Astrocyte of the hippocampus (primary cell): ENCODE measurements at regions not wholly inside any gene's neighbourhood (a gene's known extent, or its start where the extent isn't known, plus 50 kb on each side); places are given as distances from the start of the nearest gene placed in this dataset.
A peak's percentile ranks its signal among the peaks of the same experiment; 100 is the strongest.
"Not testable (repeated sequence)": the region's sequence is repeated elsewhere in the genome, so short reads cannot be mapped to it uniquely, and the experiment has no call there.

Source experiments
- DNase-seq: peaks from one replicate; pipeline ENCODE4 v3.0.0; 2011; ENCODE audit warnings: low read depth, low spot score

- DNase-seq = peak; percentile 34
Observed at GRCh38 chr2:17363846-17364245, 154.4 kb downstream of the RAD51AP2 start.

- no peak for DNase-seq
Observed at GRCh38 chr2:17362956-17363355, 155.3 kb downstream of the RAD51AP2 start.

DNA sequence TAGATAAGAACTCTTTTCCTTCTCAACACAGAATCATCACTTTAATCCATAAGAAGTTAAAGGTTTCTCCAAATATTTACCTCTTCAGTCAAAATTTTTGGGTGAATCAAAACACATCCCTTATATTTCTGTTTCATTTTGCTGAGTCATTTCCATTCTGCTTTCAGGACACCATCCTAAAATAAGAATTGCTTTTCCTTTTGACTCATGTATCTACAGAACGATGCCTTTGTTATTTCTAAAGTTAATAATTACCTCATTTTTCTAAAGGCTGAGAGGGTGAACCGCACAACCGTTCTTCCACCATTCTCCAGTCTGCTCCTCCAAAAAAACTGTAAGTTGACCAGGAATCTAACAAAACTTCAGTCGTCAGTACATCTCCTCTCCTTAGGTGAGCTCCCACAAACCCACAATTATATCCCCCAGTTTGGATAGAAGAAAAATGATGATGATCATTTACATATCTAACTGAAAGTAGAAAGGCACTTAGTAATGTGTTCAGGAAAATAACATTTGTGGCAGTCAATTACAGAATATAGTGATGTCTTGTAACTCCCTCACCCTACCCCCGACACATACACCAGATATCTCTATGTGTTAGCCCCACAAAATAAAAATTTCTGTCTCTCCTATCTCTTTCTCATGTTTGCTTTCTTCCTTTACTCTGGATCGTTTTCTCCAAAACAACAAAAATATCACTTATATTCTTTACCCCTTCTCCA is 162.5 kb downstream of the RAD51AP2 start:
- DNase-seq = no peak

DNA sequence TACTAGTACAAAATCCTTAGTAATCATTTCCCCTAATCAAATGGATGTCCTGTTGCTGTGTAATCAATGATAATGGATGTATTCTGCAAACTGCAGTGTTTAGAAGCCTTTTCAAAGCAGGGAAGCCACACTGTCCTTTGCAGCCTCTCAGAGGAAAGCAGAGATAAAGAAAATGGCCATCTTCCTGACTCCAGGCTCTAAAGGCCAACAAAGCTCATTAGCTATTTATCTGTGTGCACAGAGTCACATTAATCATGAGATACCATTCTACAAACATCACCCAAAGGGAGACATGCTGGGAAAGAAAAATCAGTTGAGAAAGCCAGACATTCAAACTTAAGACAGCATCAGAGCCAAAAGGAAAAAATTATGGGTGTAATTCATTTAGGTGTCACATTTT is 165.0 kb downstream of the RAD51AP2 start:
- no peak for DNase-seq

DNA sequence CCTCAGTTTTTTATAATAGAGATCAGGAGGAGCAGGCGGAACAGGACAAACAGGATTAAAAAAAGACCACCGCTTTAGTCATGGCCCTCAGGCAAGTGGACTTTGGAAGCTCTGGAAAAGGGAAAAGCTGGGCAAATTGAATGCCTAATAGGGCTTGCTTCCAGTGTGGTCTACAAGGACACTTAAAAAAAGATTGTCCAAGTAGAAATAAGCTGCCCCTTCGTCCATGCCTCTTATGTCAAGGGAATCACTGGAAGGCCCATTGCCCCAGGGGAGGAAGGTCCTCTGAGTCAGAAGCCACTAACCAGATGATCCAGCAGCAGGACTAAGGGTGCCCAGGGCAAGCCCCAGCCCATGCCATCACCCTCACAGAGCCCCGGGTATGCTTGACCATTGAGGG is 175.5 kb downstream of the RAD51AP2 start:
- DNase-seq = not testable (repeated sequence)

DNA sequence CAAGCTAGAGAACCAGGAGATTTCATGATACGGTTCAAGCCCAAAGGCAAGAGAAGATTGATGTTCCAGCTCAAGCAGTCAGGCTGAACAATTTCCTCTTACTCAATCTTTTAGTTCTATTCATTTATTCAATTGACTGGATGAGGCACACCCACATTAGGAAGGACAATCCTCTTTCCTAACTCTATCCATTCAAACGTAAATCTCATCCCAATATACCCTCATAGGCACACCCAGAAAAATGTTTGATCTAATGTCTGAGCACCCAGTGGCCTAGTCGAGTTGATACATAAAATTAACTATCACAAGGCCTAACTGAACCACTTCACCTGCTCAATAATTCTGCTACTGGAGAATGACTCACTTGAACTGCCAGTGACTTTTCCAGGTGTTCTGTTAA is 180.7 kb downstream of the RAD51AP2 start:
- no peak for DNase-seq

GRCh38 chr2:17336458-17336857 is 181.8 kb downstream of the RAD51AP2 start:
- no peak for DNase-seq

DNA sequence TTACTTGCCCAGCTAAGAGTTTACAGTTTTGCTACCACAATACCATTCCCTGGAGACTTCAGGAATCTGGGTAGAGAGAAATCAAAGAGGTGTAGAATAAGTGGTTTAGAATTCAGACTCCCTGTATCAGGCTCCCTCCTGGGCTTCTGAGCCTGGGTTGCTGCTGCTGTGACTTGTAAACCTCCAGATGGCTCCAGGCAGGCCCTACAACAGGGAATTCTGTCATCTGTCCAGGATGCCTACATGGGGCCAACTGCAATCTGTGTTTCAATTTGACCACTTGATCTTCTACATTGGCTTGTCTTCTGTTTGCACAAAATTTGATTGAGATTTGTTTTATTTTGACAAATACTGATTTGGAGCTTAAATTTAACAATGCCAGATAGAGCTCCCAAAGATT is 183.9 kb downstream of the RAD51AP2 start:
- no peak for DNase-seq

DNA sequence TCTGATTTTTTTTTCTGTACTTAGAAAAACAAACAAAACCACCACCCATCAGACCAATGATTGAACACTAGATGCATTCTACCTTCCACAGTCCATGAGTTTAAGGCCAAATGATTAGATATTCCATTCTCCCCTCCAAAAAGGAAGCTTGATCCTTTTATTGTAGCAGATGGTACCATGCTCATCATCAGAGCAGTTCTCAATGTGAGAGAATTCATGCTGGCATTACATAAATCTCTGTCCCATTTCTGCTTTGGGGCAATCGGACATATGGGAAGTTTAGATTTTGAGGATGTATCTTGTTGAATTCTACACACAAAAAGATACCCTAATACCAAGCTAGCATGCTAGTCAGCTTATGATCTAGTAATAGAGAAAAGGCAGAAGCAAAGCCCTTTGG is 186.6 kb downstream of the RAD51AP2 start:
- no peak for DNase-seq

DNA sequence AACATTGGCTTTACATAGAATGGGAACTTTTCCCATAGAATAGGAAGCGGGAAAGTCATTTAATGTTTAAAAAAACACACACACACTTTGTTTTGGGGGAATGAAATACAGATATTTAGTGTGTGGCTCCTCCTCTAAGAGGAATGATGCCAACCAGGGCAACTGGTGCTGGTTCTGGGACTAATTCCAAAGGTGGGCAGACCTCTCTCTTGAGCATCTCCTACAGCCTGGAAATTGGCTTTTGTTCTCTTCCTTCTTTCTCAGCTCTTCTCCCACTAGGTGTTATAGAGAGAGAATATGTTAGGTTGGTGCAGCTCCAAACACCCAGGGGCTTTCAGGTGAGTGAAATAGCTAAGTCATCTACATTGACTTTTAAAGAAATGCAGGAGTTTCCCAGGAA is 190.1 kb downstream of the RAD51AP2 start:
- no peak for DNase-seq

DNA sequence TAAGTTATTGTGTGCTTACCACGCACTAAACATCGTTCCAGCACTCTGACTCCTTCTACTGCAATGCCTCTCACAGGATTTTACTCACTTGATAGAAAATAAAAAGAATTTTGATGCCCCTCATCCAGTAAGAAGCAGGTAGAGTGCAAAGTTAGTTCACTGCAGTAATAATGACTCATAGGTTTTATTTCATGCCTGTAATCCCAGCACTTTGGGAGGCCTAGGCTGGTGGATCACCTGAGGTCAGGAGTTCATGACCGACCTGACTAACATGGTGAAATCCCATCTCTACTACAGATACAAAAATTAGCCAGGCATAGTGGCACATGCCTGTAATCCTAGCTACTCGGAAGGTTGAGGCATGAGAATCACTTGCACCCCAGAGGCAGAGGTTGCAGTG is 190.6 kb downstream of the RAD51AP2 start:
- no peak for DNase-seq

DNA sequence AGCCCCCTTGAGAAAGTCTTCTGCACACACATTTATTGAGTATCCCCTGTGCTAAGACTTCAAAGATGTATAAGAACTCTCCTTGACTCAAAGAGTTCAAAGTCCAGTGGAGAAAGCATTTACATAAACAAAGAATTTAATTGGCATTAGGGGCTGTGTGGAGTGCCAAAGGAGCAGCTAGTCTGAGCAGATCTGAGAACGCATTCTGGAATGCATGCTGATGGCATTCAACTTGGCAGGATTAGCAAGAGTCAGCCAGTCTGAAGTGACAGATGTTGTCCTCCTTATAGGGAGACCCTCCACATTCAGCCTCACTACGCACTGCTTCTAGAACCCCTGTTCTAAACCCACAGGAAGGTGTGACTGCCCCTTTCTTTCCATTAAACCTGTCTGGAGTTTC is 191.5 kb downstream of the RAD51AP2 start:
- DNase-seq = peak; percentile 51

DNA sequence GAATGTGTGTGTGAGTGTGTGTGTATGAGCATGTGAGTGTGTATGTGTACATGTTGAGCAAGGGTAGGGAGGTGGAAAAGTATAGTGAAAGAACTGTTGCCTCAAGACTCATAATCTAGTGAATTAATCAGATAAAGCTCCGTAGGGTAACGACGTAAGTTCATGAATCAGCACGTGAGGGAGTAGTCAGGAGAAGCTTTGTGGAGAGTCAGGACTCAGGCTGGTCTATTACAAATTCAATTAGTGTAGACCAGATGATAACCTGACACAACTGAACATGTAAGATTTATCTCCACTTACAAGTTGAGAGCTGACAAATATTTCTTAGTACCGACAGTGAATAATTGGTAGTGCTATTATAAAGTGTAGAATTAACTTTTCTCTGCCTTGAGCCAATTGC is 194.5 kb downstream of the RAD51AP2 start:
- no peak for DNase-seq

GRCh38 chr2:17322461-17322860 is 195.8 kb downstream of the RAD51AP2 start:
- DNase-seq = no peak

DNA sequence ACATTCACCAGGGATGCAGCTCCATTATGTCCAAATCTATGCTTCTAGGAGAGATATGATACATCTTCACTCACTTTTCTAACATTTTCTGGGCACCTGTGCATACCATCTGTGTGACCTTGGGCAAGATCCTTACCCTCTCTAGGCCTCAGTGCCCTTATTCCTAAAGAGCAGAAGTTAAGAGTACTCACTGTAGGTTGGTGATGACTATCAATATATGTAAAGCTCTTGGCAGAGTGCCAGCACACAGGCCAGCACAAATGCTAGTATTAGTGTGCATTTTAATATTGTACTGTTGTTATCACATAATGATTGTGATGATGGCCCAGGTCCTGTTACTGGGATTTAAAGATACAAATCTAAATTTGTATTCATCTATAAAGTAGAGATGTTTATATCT is 199.2 kb downstream of the RAD51AP2 start:
- DNase-seq = no peak

GRCh38 chr2:17318013-17318412 is 200.2 kb downstream of the RAD51AP2 start:
- no peak for DNase-seq

GRCh38 chr2:17317439-17317976 is 200.7 kb downstream of the RAD51AP2 start:
- no peak for DNase-seq

- DNase-seq = no peak
Observed at GRCh38 chr2:17313261-17313660, 205.0 kb downstream of the RAD51AP2 start.

DNA sequence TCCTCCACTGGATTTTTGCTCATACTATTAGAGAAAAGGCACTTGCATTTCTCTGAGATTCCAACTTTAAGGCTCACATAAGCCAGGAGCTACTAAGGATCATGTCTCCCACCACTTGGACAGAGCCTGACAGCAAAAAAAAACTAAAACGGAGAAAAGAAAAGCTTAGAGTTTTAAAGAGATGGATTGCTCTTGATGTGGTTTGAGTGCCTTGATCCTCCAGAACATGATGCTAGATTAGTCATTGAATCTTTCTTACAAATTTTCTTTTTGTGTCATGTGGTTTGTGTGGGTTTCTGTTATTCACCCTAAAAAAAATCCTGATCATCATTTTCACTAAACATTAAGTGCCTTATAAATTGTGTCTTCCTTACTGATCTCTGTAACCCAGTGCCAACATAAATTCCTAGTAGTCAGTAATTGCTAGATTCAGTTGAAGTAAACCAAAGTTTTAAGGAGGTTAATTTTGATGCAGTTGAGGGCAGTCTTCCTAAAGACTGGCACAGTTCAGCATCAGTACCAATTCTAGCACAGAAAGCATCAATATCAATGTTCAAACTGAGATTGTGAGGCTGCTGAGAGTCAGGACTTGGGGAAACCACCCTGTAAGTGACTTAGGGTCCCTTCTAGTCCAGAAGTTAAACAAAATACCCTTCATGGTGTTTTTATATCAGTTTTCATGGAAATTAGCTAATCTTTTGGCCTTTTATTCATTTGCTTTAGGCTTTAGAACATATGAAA is 206.3 kb downstream of the RAD51AP2 start:
- DNase-seq = peak; percentile 62

DNA sequence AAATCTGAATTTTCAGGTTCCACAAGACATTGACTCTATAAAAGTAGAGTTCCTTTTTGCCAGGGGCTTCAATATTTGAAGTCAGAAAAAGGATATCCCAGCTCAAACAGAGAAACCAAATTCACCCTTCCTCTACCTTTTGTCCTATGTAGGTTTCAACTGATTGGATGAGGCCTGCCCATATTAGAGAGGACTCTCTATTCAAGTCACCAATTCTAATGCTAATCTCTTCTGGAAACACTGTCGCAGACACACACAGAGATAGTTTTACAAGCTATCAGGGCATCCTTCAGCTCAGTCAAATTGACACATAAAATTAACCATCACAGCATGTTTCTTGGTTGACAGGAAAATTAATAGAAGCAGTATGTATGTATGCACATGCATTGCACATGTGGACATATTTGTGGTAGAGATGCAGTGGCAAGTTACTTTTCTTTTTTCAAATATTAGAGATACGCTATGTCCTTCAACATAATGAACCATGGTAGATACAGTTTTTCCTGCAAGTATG is 207.1 kb downstream of the RAD51AP2 start:
- DNase-seq = no peak

- DNase-seq = peak; percentile 72
Observed at GRCh38 chr2:17309741-17310339, 208.4 kb downstream of the RAD51AP2 start.

- no peak for DNase-seq
Observed at GRCh38 chr2:17309181-17309580, 209.1 kb downstream of the RAD51AP2 start.
